DOHH2 (cell line): ENCODE measurements at regions not wholly inside any gene's neighbourhood (a gene's known extent, or its start where the extent isn't known, plus 50 kb on each side); places are given as distances from the start of the nearest gene placed in this dataset.

ENCODE experiments used
- CTCF ChIP-seq: fragments of 200-600 bp; sonication (generic); IDR thresholded peaks from one replicate; pipeline ENCODE4 v1.5.1; 2014; ENCODE audit warnings: antibody characterized with exemption, mild to moderate bottlenecking, low read depth, low read length; ENCODE audit not compliant: poor library complexity, severe bottlenecking
- EZH2phosphoT487 ChIP-seq: fragments of 200-600 bp; sonication (generic); IDR thresholded peaks from 2 replicates; pipeline ENCODE4 v1.6.1; 2017; ENCODE audit warnings: borderline replicate concordance, mild to moderate bottlenecking, antibody characterized with exemption, low read length, moderate library complexity, mixed read lengths

DNA sequence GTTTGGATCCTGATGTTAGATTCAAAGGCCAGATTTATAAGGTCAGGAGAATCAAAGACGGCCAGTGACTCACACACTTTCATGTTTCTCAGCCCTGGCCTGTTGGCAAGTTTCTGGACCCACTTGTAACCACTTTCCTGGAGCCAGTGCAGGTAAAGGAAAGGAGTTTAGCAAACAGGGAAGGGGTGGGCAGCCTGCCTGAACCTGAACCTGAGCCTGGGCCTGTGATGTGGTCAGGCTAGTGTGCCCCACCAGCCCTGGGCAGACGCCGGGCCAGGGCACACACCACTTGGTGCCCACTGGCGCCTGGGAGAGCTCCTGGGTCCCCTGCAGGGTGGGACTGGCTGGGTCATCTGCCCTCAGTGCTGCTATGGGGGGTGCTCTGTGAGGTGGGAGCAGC lies 100.5 kb upstream of the SPRED2 start:
- TF ChIP-seq CTCF (no peak), EZH2phosphoT487 (no peak)
